Stimulated activated CD8-positive, alpha-beta memory T cell treated with anti-CD3 and anti-CD28 coated beads, Interleukin-15, amount 100 ng/mL, for 1 hour (primary cell): ENCODE measurements at regions not wholly inside any gene's neighbourhood (a gene's known extent, or its start where the extent isn't known, plus 50 kb on each side); places are given as distances from the start of the nearest gene placed in this dataset.

ENCODE experiments used
- DNase-seq: peaks from one replicate; pipeline ENCODE4 v3.0.0-alpha.2; 2020; ENCODE audit warnings: low read depth

- DNase-seq = no peak
Observed at GRCh38 chr6:105966481-105966880, 119.7 kb upstream of the PRDM1 start.

GRCh38 chr6:105964979-105965760 lies 121.0 kb upstream of the PRDM1 start:
- DNase-seq = no peak

- DNase-seq = no peak
Observed at GRCh38 chr6:105954148-105954547, 132.0 kb upstream of the PRDM1 start.

- no peak for DNase-seq
Observed at GRCh38 chr6:105952772-105953690, 133.1 kb upstream of the PRDM1 start.

GRCh38 chr6:105952326-105952725 lies 133.8 kb upstream of the PRDM1 start:
- DNase-seq = no peak

GRCh38 chr6:105951322-105951721 lies 134.8 kb upstream of the PRDM1 start:
- DNase-seq = no peak

- DNase-seq = no peak
Observed at GRCh38 chr6:105949869-105950268, 136.3 kb upstream of the PRDM1 start.

- no peak for DNase-seq
Observed at GRCh38 chr6:105943514-105943913, 142.6 kb upstream of the PRDM1 start.

GRCh38 chr6:105941621-105942412 lies 144.3 kb upstream of the PRDM1 start:
- DNase-seq = no peak

GRCh38 chr6:105940990-105941389 lies 145.1 kb upstream of the PRDM1 start:
- no peak for DNase-seq

- DNase-seq = no peak
Observed at GRCh38 chr6:105936972-105937371, 149.2 kb upstream of the PRDM1 start.

GRCh38 chr6:105935416-105935815 lies 150.7 kb upstream of the PRDM1 start:
- no peak for DNase-seq

GRCh38 chr6:105934708-105935107 lies 151.4 kb upstream of the PRDM1 start:
- no peak for DNase-seq

- DNase-seq = no peak
Observed at GRCh38 chr6:105932440-105932839, 153.7 kb upstream of the PRDM1 start.

- no peak for DNase-seq
Observed at GRCh38 chr6:105929626-105930025, 156.5 kb upstream of the PRDM1 start.

GRCh38 chr6:105926318-105926717 lies 159.8 kb upstream of the PRDM1 start:
- no peak for DNase-seq

- DNase-seq = no peak
Observed at GRCh38 chr6:105925706-105926105, 160.4 kb upstream of the PRDM1 start.

- no peak for DNase-seq
Observed at GRCh38 chr6:105921781-105922180, 164.4 kb upstream of the PRDM1 start.

GRCh38 chr6:105920071-105920470 lies 166.1 kb upstream of the PRDM1 start:
- no peak for DNase-seq

GRCh38 chr6:105917038-105917695 lies 169.0 kb upstream of the PRDM1 start:
- no peak for DNase-seq

- DNase-seq = no peak
Observed at GRCh38 chr6:105911106-105911629, 175.0 kb upstream of the PRDM1 start.

- no peak for DNase-seq
Observed at GRCh38 chr6:105909106-105909505, 177.0 kb upstream of the PRDM1 start.
